Hepatocyte (in vitro differentiated cells): ENCODE measurements at regions not wholly inside any gene's neighbourhood (a gene's known extent, or its start where the extent isn't known, plus 50 kb on each side); places are given as distances from the start of the nearest gene placed in this dataset.

Experiments
- DNase-seq: peaks from one replicate; pipeline ENCODE4 v3.0.0-alpha.2; 2016; ENCODE audit warnings: low spot score
- H2AFZ ChIP-seq: fragments of 200-600 bp; sonication (generic); 2 replicates; pipeline ENCODE4 v1.6.0; 2016; ENCODE audit warnings: antibody characterized with exemption, mild to moderate bottlenecking
- H3K27ac ChIP-seq: fragments of 200-600 bp; sonication (generic); 2 replicates; pipeline ENCODE4 v1.5.1; 2016; ENCODE audit warnings: mild to moderate bottlenecking
- H3K27me3 ChIP-seq: fragments of 200-600 bp; sonication (generic); 2 replicates; pipeline ENCODE4 v1.6.1; 2016
- H3K36me3 ChIP-seq: fragments of 200-600 bp; sonication (generic); replicated peaks from 2 replicates; pipeline ENCODE4 v1.5.1; 2016; ENCODE audit warnings: low read depth; ENCODE audit not compliant: insufficient read depth
- H3K4me1 ChIP-seq: fragments of 200-600 bp; sonication (generic); 2 replicates; pipeline ENCODE4 v1.5.1; 2016; ENCODE audit warnings: mild to moderate bottlenecking, moderate library complexity; ENCODE audit not compliant: insufficient read depth
- H3K4me2 ChIP-seq: fragments of 200-600 bp; sonication (generic); 2 replicates; pipeline ENCODE4 v1.6.0; 2016
- H3K4me3 ChIP-seq: fragments of 200-600 bp; sonication (generic); 2 replicates; pipeline ENCODE4 v1.5.1; 2016; ENCODE audit warnings: mild to moderate bottlenecking
- H3K79me2 ChIP-seq: fragments of 200-600 bp; sonication (generic); 2 replicates; pipeline ENCODE4 v1.6.0; 2017; ENCODE audit warnings: mild to moderate bottlenecking
- H3K9me2 ChIP-seq: fragments of 200-600 bp; sonication (generic); replicated peaks from 2 replicates; pipeline ENCODE4 v1.6.0; 2017; ENCODE audit warnings: mild to moderate bottlenecking; ENCODE audit not compliant: insufficient read depth
- H3K9me3 ChIP-seq: fragments of 200-600 bp; sonication (generic); 2 replicates; pipeline ENCODE4 v1.5.1; 2016; ENCODE audit warnings: low read depth, mild to moderate bottlenecking
- H4K20me1 ChIP-seq: fragments of 200-600 bp; sonication (generic); 2 replicates; pipeline ENCODE4 v1.6.0; 2016; ENCODE audit warnings: mild to moderate bottlenecking; ENCODE audit not compliant: insufficient read depth, poor library complexity, severe bottlenecking
- EZH2 ChIP-seq: fragments of 200-600 bp; sonication (generic); IDR thresholded peaks from 2 replicates; pipeline ENCODE4 v1.6.1; 2016; ENCODE audit warnings: antibody characterized with exemption, mild to moderate bottlenecking, borderline replicate concordance
- EZH2phosphoT487 ChIP-seq: fragments of 200-600 bp; sonication (generic); IDR thresholded peaks from one replicate; pipeline ENCODE4 v1.6.1; 2018; ENCODE audit warnings: antibody characterized with exemption, mild to moderate bottlenecking, low read depth, moderate library complexity; ENCODE audit not compliant: unreplicated experiment, severe bottlenecking
- WGBS: methylation state at CpG from one replicate; pipeline ENCODE4 v1.1.6; 2016; ENCODE audit warnings: low lambda C conversion rate; ENCODE audit errors: missing lambda C conversion rate; 5-methylcytosine and 5-hydroxymethylcytosine counted together
- TF ChIP-seq, protein P1 (sequence below): fragments of 200-600 bp; sonication (generic); IDR thresholded peaks from 2 replicates; pipeline ENCODE4 v1.5.1; 2016; ENCODE audit warnings: antibody characterized with exemption, mild to moderate bottlenecking; ENCODE audit not compliant: poor library complexity

DNA sequence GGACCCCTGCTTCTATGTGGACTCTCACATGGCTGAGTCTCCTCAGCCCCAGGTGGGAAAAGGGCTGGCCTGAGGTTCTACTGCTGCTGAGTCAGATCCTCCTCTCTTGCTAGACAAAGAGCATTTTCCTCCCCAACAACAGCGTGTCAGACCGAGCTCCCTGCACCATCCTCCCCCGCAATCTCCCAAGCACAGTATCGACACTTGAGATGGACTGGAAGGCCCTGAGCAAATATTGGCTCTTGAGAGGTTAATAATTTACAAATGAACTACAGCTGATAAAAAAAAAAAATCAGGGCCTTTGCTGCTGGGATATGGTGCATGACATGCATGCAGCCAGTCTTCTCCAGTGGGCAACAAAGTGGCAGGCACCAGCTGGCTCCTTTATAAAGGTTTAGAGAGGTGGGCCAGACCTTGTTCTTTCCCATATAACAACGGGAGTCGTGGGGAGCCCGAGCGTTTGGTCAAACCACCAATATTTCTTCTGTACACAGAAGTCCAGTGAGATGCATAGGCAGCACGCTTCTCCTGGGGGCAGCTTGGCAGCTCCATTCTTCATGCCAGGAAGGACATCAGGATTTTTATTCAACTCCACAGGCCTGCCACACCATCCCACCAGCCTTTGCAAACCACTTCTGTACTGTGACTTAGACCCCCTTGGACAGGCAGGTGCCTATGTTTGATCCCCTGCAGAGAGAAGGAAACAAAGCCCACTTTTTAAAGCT lies 55.4 kb upstream of the CAMK1G start:
- Histone ChIP-seq H4K20me1 (no peaks in the 10 kb centered on the region), H3K27me3 (no peaks in the 10 kb centered on the region), H3K4me1 (peaks cover 27% of the 10 kb centered on the region), H3K9me3 (no peaks in the 10 kb centered on the region), H3K4me3 (no peak overlapping the region), H3K36me3 (no peaks in the 10 kb centered on the region), H3K4me2 (peak overlapping the region; percentile 17), H3K27ac (peak overlapping the region; percentile 90), H3K9me2 (no peaks in the 10 kb centered on the region), H3K79me2 (no peaks in the 10 kb centered on the region), H2AFZ (no peak overlapping the region)
- TF ChIP-seq EZH2phosphoT487: no peak
- no peak for TF ChIP-seq EZH2
- TF ChIP-seq, protein P1, sequence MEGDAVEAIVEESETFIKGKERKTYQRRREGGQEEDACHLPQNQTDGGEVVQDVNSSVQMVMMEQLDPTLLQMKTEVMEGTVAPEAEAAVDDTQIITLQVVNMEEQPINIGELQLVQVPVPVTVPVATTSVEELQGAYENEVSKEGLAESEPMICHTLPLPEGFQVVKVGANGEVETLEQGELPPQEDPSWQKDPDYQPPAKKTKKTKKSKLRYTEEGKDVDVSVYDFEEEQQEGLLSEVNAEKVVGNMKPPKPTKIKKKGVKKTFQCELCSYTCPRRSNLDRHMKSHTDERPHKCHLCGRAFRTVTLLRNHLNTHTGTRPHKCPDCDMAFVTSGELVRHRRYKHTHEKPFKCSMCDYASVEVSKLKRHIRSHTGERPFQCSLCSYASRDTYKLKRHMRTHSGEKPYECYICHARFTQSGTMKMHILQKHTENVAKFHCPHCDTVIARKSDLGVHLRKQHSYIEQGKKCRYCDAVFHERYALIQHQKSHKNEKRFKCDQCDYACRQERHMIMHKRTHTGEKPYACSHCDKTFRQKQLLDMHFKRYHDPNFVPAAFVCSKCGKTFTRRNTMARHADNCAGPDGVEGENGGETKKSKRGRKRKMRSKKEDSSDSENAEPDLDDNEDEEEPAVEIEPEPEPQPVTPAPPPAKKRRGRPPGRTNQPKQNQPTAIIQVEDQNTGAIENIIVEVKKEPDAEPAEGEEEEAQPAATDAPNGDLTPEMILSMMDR: no peak
- DNase-seq: peak; percentile 85
- WGBS: 62% methylated on average over 9 of the region's 9 CpGs

GRCh38 chr1:209529233-209529632 lies 54.3 kb upstream of the CAMK1G start:
- H3K27me3 ChIP-seq: no peaks in the 10 kb centered on the region
- DNase-seq: no peak
- H3K79me2 ChIP-seq: no peaks in the 10 kb centered on the region
- no peaks in the 10 kb centered on the region for H3K9me3 ChIP-seq
- no peak overlapping the region for H3K27ac ChIP-seq
- no peak overlapping the region for H3K4me2 ChIP-seq
- WGBS: 88% methylated on average over 3 of the region's 3 CpGs
- TF ChIP-seq EZH2 (no peak), EZH2phosphoT487 (no peak)
- TF ChIP-seq, protein P1: no peak
- no peak overlapping the region for H2AFZ ChIP-seq
- no peaks in the 10 kb centered on the region for H4K20me1 ChIP-seq
- H3K4me3 ChIP-seq: no peak overlapping the region
- no peaks in the 10 kb centered on the region for H3K36me3 ChIP-seq
- no peaks in the 10 kb centered on the region for H3K9me2 ChIP-seq
- H3K4me1 ChIP-seq: peaks cover 27% of the 10 kb centered on the region

DNA sequence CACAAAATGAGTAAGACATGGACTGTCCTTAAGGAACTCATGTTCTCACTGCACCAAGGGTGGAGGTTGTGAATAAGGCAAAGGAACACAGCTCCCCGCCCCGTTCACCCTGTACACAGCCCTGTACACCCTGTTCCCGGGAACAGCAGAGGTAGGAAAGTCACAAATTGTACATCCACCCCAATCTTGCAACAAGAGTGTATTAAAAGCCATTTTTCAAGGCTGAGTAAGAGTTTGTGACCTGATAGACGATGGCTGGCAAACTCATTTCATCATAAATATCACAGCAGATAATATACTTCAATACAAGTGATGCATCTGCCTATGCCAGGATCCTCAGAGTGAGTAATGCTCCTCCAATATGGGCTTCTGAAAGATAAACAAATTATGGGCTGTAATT lies 52.5 kb upstream of the CAMK1G start:
- H3K79me2 ChIP-seq: no peaks in the 10 kb centered on the region
- H4K20me1 ChIP-seq: no peaks in the 10 kb centered on the region
- DNase-seq: peak; percentile 15
- no peak overlapping the region for H3K4me2 ChIP-seq
- no peak overlapping the region for H3K4me3 ChIP-seq
- no peaks in the 10 kb centered on the region for H3K9me2 ChIP-seq
- no peaks in the 10 kb centered on the region for H3K36me3 ChIP-seq
- 73% methylated on average over 4 of the region's 4 CpGs for WGBS
- no peaks in the 10 kb centered on the region for H3K9me3 ChIP-seq
- H2AFZ ChIP-seq: no peak overlapping the region
- H3K27ac ChIP-seq: no peak overlapping the region
- no peak for TF ChIP-seq EZH2phosphoT487
- no peak for TF ChIP-seq EZH2
- TF ChIP-seq, protein P1: no peak
- H3K27me3 ChIP-seq: no peaks in the 10 kb centered on the region
- peaks cover 27% of the 10 kb centered on the region for H3K4me1 ChIP-seq
